NCI-H1694 treated with DMSO at 0.1 percent for 48 hours (cell line): ENCODE measurements at regions not wholly inside any gene's neighbourhood (a gene's known extent, or its start where the extent isn't known, plus 50 kb on each side); places are given as distances from the start of the nearest gene placed in this dataset.
"Not testable (repeated sequence)": the region's sequence is repeated elsewhere in the genome, so short reads cannot be mapped to it uniquely, and the experiment has no call there.

Experiments used
- DNase-seq: peaks from one replicate; lab custom pipeline; 2025; lab: John Stamatoyannopoulos, UW

DNA sequence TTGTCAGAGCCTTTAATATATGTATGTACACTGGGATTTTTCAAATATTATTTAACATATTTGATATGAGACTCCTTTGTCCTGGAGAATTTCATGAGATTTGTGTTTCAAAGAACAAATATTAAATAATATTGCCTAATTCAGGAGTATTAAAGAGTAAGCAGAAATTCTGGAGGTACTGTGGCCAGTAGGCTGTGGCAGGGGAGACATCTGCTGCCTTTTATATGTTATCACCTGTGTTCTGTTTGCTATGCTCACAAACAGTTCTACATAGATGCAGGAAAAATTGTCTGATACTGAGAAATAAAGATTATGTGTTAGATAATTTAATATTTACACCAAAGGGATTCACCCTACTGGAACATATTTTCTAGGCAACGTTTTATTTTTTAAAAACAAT is 395.4 kb upstream of the SLC35B3 start:
- DNase-seq = no peak

- DNase-seq = no peak
These were observed 394.5 kb upstream of the SLC35B3 start for GRCh38 chr6:8829796-8830195.

- no peak for DNase-seq
These were observed 394.0 kb upstream of the SLC35B3 start for GRCh38 chr6:8829296-8829695.

- no peak for DNase-seq
These were observed 393.0 kb upstream of the SLC35B3 start for GRCh38 chr6:8828376-8828775.

GRCh38 chr6:8825726-8826125 is 390.4 kb upstream of the SLC35B3 start:
- no peak for DNase-seq

- no peak for DNase-seq
These were observed 386.6 kb upstream of the SLC35B3 start for GRCh38 chr6:8821981-8822381.

- DNase-seq = no peak
These were observed 385.0 kb upstream of the SLC35B3 start for GRCh38 chr6:8820313-8820712.

DNA sequence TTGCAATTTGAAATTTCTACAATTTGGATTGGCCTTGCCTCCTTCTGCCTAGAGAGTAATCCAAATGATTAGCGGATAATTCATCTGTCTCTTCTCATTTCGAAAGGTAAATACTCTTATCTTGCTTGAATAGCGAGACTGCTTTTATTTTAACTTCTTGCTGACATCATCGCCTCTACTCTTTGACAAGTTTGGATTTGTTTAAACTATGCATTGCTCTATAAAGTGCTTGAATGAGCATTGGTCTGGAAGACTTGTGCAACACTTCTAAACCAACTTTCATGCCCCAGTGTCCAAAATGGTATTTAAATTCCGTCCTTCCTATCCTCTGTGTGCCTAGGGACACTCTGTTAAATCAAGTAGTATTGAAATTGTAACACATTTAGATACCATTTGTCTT is 384.1 kb upstream of the SLC35B3 start:
- no peak for DNase-seq

DNA sequence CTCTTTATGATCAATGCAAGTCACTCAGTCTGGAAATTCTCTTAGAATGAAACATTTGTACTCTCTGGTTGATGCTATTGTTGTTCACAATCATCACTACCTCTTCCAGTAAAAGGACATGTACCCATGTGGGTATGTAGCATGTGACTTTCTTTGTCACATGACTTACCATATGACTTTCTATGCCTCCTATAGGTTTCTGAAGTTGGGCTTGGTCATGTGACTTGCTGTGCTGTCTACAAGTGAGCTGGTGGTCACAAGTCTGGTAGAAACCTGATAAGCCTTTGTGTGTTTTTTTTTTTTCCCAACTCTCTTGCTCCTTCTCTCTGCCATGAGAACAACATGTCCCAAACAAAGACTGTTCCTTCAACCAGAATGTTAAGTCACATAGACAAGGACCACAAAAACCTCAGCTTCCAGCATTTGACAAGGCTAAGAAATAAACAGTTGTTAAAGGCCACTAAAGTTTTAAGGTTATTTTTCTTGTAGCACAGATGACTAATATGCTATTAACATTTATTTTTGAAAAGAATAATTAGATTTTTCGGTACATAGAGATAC is 379.2 kb upstream of the SLC35B3 start:
- DNase-seq = no peak

DNA sequence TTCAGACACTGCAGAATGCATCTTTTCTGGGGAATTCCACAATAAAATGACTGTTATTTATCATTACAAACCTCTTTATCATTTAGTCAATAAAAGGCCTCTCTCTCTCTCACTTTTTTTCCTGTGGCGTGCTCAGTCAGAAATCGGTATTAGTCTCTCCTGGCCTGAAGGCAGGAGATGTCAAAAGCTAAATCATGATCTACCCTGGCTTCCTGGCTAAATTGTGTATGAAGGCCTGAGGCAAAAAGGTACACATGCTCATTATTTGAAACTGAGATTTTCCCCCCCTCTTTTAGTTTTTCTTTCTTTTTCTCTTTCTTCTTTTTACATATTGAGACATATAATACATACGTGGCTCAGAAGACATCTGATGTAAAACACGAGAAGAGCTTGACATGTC is 375.0 kb upstream of the SLC35B3 start:
- DNase-seq = no peak

GRCh38 chr6:8809662-8810061 is 374.3 kb upstream of the SLC35B3 start:
- DNase-seq = no peak

GRCh38 chr6:8803181-8803760 is 367.9 kb upstream of the SLC35B3 start:
- no peak for DNase-seq

- DNase-seq = not testable (repeated sequence)
These were observed 367.1 kb upstream of the SLC35B3 start for GRCh38 chr6:8802397-8802796.

- DNase-seq = no peak
These were observed 359.1 kb upstream of the SLC35B3 start for GRCh38 chr6:8794420-8794819.

- no peak for DNase-seq
These were observed 354.5 kb upstream of the SLC35B3 start for GRCh38 chr6:8789878-8790277.

GRCh38 chr6:8785223-8785622 is 349.9 kb upstream of the SLC35B3 start:
- DNase-seq = no peak

GRCh38 chr6:8783191-8783590 is 347.8 kb upstream of the SLC35B3 start:
- no peak for DNase-seq

GRCh38 chr6:8780653-8781052 is 345.3 kb upstream of the SLC35B3 start:
- no peak for DNase-seq

- DNase-seq = no peak
These were observed 329.4 kb upstream of the SLC35B3 start for GRCh38 chr6:8764733-8765132.

GRCh38 chr6:8760951-8761350 is 325.6 kb upstream of the SLC35B3 start:
- no peak for DNase-seq

DNA sequence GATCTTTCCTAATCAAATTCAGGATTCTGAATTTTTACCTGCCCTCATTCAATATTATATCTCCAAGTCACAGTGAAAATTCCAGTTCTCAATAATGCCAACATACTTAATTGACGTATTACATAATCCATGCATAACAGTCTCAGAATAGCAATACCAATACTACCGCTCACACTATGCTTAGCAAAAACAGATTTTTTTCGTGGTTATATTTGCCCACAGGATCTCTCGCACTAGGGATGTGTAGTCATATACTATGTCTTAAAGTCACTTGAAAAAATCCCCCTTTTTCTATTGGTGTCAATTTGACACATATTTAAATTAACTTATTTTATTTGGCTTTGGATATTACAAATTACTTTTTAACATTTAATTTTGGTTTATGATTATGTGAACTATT is 323.1 kb upstream of the SLC35B3 start:
- DNase-seq = no peak

- no peak for DNase-seq
These were observed 315.3 kb upstream of the SLC35B3 start for GRCh38 chr6:8750627-8751026.

- no peak for DNase-seq
These were observed 314.1 kb upstream of the SLC35B3 start for GRCh38 chr6:8749465-8749864.

DNA sequence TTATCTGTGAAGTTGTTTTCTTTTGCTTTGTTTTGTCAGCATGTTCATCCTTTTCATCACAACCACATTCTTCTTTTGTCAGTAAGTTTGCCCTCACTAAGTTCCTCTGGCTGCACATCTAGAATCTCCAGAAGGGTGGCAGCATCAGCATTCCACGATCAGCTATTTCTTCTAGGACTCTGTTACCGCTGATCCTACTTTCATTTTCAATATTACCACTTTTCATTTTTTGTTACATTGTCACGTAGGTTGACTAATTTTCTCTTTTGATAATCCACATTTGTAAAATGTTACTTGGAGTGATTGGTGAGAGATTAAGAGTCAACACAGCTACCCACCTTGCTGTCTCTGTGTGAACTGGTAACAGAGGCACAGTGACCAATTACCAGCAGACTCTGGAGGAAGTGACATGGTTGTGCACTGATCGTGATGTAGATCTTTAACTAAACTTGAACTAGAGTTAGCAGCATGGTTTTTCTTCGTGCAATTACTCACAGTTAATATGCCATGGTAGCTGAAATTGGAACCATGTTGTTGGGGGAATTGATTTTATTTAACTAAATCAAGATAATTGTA is 307.9 kb upstream of the SLC35B3 start:
- no peak for DNase-seq
